A673 (cell line): ENCODE measurements at regions not wholly inside any gene's neighbourhood (a gene's known extent, or its start where the extent isn't known, plus 50 kb on each side); places are given as distances from the start of the nearest gene placed in this dataset.

Experiments used
- BruUV-seq: library from RNA; stranded (reverse); fragments of 400-500 nt; replicated peaks from 2 replicates; lab custom pipeline; 2021; lab: Mats Ljungman, UMichigan
- CTCF ChIA-PET: fragments of 300-600 bp; sonication (Branson Sonifier 250); formaldehyde crosslinking; loops from one replicate; lab custom pipeline; 2022; ENCODE audit warnings: antibody characterized with exemption; lab: Charles Lee
- POLR2A ChIA-PET: fragments of 300-600 bp; sonication (Branson Sonifier 250); formaldehyde crosslinking; loops from one replicate; lab custom pipeline; 2022; ENCODE audit warnings: antibody characterized with exemption; ENCODE audit not compliant: low non-redundant PET; lab: Charles Lee
- DNase-seq: peaks from one replicate; pipeline ENCODE4 v3.0.0-alpha.2; 2015; ENCODE audit warnings: low spot score
- H3K27ac ChIP-seq: fragments of 200-600 bp; sonication (generic); 2 replicates; pipeline ENCODE4 v1.5.1; 2016; ENCODE audit warnings: mixed run types, low read depth, mild to moderate bottlenecking, mixed read lengths, antibody characterized with exemption, low read length; ENCODE audit not compliant: poor library complexity, severe bottlenecking
- H3K27me3 ChIP-seq: fragments of 200-600 bp; sonication (generic); replicated peaks from 2 replicates; pipeline ENCODE4 v1.6.1; 2017; ENCODE audit warnings: mixed run types, low read depth, mild to moderate bottlenecking, mixed read lengths, antibody characterized with exemption, low read length; ENCODE audit not compliant: insufficient read depth, poor library complexity
- H3K36me3 ChIP-seq: fragments of 200-600 bp; sonication (generic); 2 replicates; pipeline ENCODE4 v1.6.1; 2016; ENCODE audit warnings: mixed run types, mild to moderate bottlenecking, mixed read lengths, antibody characterized with exemption, low read length; ENCODE audit not compliant: insufficient read depth, poor library complexity, severe bottlenecking
- H3K4me1 ChIP-seq: fragments of 200-600 bp; sonication (generic); 2 replicates; pipeline ENCODE4 v1.6.1; 2017; ENCODE audit warnings: mixed run types, mild to moderate bottlenecking, mixed read lengths, antibody characterized with exemption, low read length; ENCODE audit not compliant: insufficient read depth, poor library complexity, severe bottlenecking
- H3K4me3 ChIP-seq: fragments of 200-600 bp; sonication (generic); 2 replicates; pipeline ENCODE4 v1.5.1; 2016; ENCODE audit warnings: low read depth, mixed run types, mild to moderate bottlenecking, mixed read lengths, low read length; ENCODE audit not compliant: poor library complexity, severe bottlenecking
- H3K9me3 ChIP-seq: fragments of 200-600 bp; sonication (generic); 2 replicates; pipeline ENCODE4 v1.6.1; 2016; ENCODE audit warnings: mixed run types, low read depth, mild to moderate bottlenecking, mixed read lengths, antibody characterized with exemption, low read length; ENCODE audit not compliant: poor library complexity, severe bottlenecking
- EZH2 ChIP-seq: fragments of 200-600 bp; sonication (generic); IDR thresholded peaks from 2 replicates; pipeline ENCODE4 v1.6.1; 2017; ENCODE audit warnings: borderline replicate concordance, low read depth, mild to moderate bottlenecking, mixed read lengths, antibody characterized with exemption, low read length; ENCODE audit not compliant: poor library complexity, severe bottlenecking
- intact Hi-C: fragments of 100-400 bp; cut with micrococcal nuclease; formaldehyde crosslinking; loops from one replicate; pipeline ENCODE4 v1.10.0; 2022; ENCODE audit not compliant: unreplicated experiment
- TF ChIP-seq, protein P1 (sequence below): fragments of 300-800, 200-600 bp; sonication (generic); conservative IDR thresholded peaks from 2 replicates; pipeline ENCODE4 v1.5.1; 2017; ENCODE audit warnings: low read depth, mild to moderate bottlenecking, antibody characterized with exemption, low read length, moderate library complexity, mixed read lengths

DNA sequence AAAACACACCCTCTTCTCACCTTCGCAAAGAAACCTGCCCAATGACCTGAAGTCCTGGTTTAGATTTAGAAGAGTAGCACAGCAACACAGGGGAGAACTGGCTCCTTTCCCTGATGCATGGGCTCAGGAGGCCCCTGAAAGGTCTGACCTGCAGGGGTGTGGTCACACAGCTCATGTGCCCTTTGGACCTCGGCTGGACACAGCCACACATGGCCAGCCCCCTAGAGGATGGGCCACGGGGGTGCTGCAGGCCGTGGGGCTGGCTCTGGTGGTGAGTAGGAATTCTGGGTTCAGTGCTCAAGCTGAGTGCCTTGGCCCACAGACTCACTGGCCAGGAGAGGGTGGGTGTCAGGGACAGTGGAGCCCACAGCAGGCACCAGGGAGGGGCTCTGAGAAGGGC, 118.5 kb upstream of the ADCY1 start:
- ChIA-PET CTCF (no interaction called here), POLR2A (no interaction called here)
- no peaks in the 10 kb centered on the region for H3K9me3 ChIP-seq
- H3K27me3 ChIP-seq: peaks cover 18% of the 10 kb centered on the region
- intact Hi-C loops: no loop called here
- H3K27ac ChIP-seq: no peak overlapping the region
- H3K4me3 ChIP-seq: no peak overlapping the region
- no peaks in the 10 kb centered on the region for H3K4me1 ChIP-seq
- DNase-seq: no peak
- no TSS peak for BruUV-seq
- H3K36me3 ChIP-seq: no peaks in the 10 kb centered on the region
- TF ChIP-seq, protein P1, sequence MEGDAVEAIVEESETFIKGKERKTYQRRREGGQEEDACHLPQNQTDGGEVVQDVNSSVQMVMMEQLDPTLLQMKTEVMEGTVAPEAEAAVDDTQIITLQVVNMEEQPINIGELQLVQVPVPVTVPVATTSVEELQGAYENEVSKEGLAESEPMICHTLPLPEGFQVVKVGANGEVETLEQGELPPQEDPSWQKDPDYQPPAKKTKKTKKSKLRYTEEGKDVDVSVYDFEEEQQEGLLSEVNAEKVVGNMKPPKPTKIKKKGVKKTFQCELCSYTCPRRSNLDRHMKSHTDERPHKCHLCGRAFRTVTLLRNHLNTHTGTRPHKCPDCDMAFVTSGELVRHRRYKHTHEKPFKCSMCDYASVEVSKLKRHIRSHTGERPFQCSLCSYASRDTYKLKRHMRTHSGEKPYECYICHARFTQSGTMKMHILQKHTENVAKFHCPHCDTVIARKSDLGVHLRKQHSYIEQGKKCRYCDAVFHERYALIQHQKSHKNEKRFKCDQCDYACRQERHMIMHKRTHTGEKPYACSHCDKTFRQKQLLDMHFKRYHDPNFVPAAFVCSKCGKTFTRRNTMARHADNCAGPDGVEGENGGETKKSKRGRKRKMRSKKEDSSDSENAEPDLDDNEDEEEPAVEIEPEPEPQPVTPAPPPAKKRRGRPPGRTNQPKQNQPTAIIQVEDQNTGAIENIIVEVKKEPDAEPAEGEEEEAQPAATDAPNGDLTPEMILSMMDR: no peak
- no peak for TF ChIP-seq EZH2

DNA sequence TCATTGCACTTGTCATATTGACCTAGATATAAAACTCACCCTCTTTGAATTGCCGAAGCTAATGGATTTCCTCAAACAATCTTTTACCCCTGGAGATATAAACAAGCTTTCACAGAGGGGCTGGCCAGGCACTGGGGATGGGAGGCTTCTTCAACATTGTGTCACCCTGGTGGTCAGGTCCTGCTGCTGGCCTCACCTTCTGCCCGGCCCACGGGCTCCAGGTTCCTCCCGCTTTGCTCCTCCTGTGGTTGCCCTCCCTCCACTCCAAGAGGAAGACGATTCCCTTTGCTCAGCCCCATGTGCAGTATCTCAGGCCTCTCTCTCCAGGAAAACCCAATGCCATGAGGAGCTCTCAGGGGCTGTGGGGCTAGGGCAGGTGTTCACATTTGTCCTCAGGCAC, 118.1 kb upstream of the ADCY1 start:
- H3K27me3 ChIP-seq: peaks cover 18% of the 10 kb centered on the region
- ChIA-PET POLR2A (no interaction called here), CTCF (no interaction called here)
- no peak overlapping the region for H3K27ac ChIP-seq
- no TSS peak for BruUV-seq
- no peak overlapping the region for H3K4me3 ChIP-seq
- intact Hi-C loops: no loop called here
- no peaks in the 10 kb centered on the region for H3K9me3 ChIP-seq
- no peak for DNase-seq
- no peak for TF ChIP-seq EZH2
- TF ChIP-seq, protein P1: no peak
- no peaks in the 10 kb centered on the region for H3K36me3 ChIP-seq
- no peaks in the 10 kb centered on the region for H3K4me1 ChIP-seq

DNA sequence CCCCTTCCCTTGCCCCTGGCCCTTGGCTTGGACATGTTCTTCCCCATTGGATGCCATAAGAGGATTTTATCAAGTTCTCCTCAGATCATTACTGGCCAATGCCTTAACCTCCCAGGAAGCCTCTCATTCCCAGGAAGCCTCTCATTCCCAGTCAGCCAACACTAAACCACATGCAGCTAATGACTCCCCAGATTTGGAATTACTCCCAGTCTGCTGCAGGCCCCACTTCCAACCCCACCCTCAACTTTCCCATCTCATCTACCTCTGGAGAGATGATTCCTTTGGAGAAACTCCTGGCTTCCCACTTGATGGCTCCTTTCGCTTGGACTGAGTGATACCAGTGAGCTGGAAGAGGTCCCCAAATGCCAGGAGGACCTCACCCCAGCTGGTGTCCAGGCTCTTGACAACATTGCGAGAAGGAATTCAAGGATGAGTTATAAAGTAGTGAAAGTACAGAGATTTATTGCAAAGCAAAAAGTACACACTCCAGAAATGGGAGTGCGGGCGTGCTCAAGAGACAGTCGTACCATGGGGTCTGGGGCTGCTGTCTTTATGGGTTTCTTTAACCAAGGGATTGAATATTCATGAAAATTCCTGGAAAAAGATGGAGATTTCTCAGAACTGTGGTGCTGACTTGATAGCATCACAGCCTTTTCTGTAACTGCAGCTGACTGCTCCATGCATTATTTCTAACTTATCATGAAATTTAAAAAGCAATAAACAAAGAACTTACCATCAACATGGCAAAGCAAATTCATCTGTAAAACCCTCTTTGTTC, 117.2 kb upstream of the ADCY1 start:
- intact Hi-C loops: no loop called here
- H3K9me3 ChIP-seq: no peaks in the 10 kb centered on the region
- CTCF ChIA-PET: no interaction called here
- POLR2A ChIA-PET: interaction anchor here (0.6 kb wide), 1 partner anchor 1729 kb away, joined by 6 read pairs; no protein-coding TSS in a partner anchor
- no TSS peak for BruUV-seq
- no peak for DNase-seq
- no peaks in the 10 kb centered on the region for H3K36me3 ChIP-seq
- H3K27me3 ChIP-seq: peaks cover 14% of the 10 kb centered on the region
- no peak overlapping the region for H3K4me3 ChIP-seq
- TF ChIP-seq, protein P1: no peak
- no peak for TF ChIP-seq EZH2
- no peak overlapping the region for H3K27ac ChIP-seq
- H3K4me1 ChIP-seq: no peaks in the 10 kb centered on the region
